Stimulated activated CD8-positive, alpha-beta memory T cell treated with anti-CD3 and anti-CD28 coated beads, Interleukin-15, amount 100 ng/mL, for 48 hours (primary cell): ENCODE measurements at regions not wholly inside any gene's neighbourhood (a gene's known extent, or its start where the extent isn't known, plus 50 kb on each side); places are given as distances from the start of the nearest gene placed in this dataset.
"Not testable (repeated sequence)": the region's sequence is repeated elsewhere in the genome, so short reads cannot be mapped to it uniquely, and the experiment has no call there.

ENCODE experiments used
- DNase-seq, 2 donors: peaks; one replicate each; pipeline ENCODE4 v3.0.0-alpha.2; 2020; ENCODE audit warnings: low read depth in 2 of 2

DNA sequence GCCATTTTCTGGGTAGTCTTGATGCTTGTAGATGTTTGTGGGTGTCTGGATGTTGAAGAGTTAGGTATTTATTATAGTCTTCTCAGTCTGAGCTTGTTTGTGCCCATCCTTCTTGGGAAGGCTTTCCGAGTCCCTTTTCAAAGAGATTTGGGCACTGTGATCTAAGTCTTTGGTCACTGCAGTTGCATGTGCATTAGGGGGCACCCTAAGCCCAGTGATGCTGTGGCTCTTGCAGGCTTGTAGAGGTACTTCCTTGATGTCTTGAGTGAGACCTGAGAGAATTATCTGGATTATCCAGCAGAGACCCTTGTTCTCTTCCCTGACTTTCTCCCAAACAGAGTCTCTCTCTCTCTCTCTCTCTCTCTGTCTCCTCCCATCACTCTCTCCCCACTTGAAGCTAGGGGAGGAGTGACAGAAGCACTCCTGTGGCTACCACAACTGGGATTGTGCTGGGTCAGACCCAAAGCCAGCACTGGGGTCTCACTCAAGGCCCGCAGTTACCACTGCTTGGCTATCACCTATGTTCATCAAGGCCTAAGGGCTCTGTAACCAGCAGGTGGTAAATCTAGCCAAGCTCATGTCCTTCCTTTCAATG, 68.5 kb downstream of the TMCO5A start:
- DNase-seq: no peak

DNA sequence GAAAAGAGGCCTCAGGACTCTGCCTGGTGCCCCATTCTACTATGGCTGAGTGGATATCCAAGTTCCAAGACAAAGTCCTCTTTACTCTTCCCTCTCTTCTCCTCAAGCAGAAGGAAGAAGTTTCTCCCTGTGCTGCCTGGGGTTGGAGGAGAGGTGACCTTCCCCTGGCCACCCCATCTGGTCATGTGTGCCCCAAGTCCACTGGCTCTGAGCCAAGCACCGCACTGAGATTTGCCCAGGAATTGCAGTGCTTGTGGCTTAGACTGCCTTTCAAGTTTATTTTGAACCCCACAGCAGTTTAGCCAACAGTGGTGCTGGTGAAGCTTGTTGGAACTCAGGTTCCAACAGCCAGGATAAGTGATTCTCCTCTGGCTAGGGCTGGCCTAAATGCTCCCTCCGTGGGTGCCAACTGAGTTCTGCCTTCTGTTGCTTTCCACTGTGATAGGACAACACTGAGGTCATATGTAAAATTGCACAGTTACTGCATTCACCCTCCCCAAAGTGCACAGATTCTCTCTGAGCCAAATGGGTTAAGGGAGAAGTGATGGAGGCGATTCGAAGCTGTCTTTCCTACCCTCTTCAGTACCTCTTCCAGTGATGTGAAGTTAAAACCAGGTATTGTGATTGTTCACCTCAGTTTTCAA, 69.9 kb downstream of the TMCO5A start:
- DNase-seq: no peak

DNA sequence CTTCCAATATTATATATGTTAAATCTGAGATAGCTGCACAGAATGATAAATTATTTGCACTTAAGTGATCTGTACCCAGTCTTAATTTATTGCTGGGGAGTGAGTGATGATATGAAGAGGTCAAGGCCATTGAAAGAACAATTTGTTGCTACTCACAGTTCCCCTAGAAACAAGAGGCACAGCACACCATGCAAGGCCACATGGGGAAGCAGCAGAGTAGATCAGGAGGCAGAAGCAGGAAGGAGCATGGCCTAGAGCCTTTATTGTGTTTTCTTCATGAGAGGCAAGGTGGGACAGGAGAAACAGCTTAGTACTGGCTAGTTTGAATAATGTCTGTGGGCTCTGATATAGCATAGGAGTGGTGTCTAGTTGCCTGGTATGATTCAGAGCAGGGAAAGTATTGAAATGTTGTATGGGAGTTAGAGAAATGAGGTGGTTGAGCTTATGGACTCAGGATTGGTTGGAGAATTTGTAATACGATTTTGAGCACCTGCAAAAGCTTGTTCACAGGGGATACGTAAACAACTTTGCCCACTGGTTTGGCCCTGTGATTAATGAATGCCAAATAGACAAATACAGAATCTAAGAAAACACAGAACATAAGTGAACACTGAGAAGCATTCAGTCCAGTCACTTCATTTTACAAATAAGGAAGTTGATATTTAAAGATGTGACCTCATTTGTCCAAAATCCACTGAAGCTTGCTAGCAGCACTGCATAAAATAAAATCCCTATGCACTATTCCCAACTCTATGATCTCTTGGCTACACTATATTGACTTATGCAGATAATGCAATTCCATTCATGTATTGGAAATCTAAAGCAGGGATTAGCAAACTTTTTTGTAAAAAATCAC, 71.7 kb downstream of the TMCO5A start:
- no peak for DNase-seq

DNA sequence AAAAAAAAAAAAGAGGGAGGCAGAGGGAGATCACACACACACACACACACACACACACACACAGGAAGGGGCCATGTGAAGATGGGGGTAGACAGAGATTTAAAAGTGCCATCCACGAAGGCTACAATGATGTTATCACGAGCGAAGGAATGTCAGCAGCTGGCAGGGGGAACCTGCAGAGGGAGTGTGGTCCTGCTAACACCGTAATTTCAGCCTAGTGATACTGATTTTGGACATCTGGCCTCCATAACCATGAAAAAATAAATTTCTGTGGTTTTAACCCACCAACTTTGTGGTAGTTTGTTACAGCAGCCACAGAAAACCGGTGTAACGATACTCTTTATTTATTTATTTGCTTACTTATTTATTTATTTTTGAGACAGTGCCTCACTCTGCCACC, 76.0 kb downstream of the TMCO5A start:
- no peak for DNase-seq

DNA sequence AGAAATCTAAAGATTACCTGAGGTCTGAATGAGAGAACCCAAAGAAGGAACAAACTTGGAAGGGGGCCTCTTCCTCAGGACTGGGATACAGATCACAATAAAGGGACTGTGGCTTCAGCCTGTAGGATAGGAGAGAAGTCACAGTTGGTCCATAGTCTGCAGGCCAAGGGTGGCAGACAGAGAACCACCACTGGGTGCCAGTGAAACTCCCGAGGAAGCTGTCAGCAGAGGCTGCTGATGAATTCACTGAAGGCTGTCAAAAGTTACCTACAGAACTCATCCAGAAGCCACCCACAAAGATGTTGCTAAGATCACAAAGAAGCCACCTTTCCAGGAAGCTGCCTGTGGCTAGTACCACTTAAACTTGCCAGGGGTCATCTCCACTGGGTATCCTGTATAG, 78.5 kb downstream of the TMCO5A start:
- DNase-seq: no peak

DNA sequence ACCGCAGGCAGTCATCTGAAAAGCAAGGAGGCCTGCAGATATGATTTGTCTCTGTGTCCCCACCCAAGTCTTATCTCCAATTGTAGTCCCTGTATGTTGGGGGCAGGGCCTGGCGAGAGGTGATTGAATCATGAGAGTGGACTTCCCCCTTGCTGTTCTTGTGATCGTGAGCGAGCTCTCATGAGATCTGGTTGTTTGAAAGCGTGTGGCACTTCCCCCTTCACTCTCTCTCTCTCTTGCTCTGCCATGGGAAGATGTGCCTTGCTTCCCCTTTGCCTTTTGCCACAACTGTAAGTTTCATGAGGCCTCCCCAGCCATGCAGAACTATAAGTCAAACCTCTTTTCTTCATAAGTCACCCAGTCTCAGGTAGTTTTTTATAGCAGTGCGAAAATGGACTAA, 83.3 kb downstream of the TMCO5A start:
- no peak for DNase-seq

DNA sequence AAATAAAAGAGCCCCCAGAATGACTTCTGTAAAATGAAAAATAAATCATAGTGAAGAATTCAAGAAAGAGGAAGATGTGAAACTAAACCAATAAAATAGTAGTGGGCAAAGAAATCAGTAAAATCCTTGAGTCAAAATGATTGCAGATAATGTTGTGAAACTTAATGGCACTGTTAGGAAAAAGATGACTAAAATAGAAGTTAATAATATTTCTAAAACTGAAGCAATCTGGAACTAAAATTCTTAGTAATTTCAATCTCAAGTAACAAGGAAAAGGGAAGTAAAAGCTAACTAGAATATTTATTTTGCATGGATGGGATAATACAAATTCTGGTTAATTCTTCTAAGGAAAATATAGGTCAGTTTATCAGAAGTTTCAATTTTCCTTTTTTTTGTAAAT, 84.6 kb downstream of the TMCO5A start:
- DNase-seq: no peak

DNA sequence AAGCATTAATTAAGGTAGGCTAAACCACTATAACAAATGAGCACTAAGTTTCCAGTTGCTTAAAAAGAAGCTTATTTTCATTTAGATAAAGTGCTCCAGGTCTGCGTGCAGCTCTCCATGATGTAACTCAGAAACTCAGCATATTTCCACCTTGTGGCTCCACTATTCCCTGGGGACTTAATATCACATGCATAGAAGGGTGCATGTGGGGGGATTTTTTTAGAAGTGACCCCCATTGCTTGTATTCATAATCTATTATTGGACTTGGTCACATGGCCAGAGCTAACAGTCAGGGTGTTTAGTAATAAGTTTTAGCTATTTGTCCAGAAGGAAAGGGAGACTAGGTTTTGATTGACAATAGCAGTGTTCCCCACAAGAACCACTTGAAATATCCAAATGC, 86.8 kb downstream of the TMCO5A start:
- no peak for DNase-seq

DNA sequence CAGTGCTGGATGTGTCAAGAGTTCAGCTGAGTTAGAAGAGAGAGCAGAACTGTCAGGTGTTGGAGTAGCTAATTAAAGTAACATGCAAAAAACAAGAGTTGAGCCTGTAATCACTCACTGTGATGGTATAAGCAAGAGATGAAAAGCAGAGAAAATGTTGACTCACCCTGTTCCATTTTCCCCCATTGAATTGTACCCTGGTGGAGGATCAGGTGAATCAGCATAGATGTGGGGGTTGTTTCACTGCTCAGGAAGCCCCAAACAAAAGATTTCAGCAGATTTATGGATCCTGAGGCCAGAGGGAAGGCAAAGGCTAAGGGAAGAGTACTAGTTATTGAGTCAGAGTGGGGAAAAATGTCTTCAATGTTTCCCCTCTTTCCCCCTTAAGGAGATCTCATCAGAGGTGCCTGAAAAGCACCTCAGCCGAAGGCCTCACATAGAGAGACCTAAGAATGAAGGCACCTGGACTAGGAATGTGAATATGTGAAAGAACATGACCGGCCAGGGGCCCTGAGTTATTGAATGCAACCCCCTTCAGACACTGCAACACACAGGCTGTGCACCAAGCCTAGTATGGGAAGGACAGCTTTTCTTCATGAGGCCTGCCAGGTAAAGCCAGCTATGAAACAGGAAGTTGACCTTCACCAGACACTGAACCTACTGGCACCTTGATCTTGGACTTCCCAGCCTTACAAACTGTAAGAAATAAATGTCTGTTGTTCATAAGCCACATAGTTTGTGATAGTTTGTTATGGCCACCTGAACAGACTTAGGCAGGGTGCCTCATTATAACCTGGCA, 90.1 kb downstream of the TMCO5A start:
- no peak for DNase-seq

DNA sequence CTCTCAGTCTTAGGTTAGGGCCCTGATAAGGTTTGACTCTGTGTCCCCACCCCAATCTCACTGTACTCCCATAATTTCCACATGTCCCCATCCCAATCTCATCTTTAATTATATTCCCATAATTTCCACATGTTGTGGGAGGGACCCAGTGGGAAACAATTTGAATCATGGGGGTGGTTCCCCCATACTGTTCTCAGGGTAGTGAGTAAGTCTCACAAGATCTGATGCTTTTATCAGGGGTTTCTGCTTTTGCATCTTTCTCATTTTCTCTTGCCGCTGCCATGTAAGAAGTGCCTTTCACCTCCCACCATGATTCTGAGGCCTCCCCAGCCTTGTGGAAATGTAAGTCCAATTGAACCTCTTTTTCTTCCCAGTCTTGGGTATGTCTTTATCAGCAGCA, 91.2 kb downstream of the TMCO5A start:
- not testable (repeated sequence) for DNase-seq

DNA sequence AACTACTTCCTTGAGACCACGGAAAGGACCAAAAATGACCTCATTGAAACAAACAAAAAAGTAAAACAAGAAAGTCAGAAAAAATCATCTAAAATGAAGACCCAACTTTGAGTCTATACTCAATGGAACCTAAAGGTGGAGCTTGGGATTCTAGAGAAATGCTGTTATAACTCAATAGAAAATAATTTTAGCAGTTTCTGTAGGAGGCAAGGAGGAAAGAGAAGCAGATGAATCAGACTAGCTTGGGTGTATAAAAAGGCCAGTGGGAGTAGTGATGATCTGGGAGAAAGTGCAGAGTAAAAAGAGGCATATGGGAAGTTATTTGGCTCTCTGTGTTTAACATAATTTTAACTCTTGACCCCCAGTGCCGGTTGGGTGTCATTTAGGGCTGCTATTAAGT, 94.4 kb downstream of the TMCO5A start:
- no peak for DNase-seq

DNA sequence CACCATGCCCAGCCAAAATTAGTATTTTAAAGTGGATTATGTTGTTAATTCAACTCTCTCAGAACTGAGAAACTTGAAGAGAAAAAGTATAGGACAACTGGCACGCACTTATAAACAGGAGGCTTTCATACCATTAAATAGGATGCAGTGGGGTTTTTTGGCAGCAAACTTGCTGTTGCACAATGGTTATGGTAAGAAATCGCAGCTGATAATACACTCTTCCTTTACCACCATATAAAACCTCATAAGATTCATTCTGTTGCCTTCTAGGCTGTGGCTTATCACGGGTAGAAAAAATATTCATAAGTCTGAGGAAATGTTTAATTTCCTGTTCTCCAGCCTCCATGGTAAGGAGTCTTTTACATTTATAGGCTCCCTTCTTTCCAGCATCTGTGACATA, 95.3 kb downstream of the TMCO5A start:
- DNase-seq: no peak

DNA sequence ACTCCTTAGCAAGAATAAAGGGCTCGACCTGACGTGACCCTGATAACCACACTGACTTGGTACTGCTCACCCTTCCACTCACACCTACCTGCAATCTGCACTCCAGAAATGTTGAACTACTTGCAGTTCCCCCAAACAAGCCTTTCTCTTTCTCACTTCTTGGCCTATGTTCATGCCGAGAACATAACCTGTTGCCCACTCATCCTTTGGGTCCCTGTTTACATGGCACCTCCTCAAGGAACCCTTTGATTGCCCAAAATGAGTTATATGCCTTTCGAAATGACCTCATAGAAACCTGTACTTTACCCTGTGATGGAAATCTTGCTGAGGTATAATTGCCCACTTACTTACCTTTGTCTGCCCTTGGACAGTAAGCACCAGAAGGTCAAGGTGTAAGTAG, 96.2 kb downstream of the TMCO5A start:
- DNase-seq: no peak

DNA sequence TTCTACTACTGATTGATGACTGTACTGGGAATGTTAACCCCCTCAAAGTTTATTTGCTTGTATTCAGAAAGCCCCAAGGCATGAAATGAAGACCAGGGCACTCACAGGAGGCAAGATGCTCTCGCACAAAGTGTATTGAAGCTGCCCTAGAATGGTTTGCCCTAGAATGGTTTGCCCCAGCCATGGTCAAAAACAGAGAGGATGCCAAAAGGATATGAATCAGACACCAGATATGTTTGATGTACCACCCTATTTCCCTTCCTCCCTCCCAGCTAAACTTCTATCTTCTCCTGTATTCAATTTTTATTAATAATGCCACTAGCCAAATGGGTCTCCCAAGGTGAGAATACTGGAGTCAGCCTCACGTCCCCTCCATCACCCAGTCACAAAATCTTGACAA, 101.3 kb downstream of the TMCO5A start:
- no peak for DNase-seq

DNA sequence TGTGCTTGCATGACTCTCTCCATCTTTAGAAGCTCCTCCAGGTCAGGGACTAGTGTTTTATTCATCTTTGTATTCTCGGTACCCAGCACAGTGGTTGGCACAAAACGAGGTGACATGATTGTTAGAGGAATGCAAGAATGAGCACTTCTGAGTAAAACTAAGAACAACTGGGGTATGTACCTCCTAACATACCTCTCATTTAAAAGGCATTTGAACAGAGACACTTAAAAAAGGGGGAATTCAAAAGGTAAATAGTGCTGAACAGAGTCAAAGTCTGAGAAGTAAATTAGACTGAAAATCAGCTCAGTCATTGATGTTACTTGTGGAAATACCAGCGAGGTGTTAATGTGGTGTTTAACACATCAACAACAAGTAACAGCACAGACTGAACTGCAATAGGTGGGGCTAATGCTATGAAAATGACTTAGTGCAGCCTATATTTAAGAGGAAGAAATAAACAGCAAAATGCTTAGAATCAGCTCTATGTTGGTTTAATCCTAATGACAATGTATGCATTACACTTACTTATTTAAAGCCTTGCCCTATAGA, 102.4 kb downstream of the TMCO5A start:
- no peak for DNase-seq

DNA sequence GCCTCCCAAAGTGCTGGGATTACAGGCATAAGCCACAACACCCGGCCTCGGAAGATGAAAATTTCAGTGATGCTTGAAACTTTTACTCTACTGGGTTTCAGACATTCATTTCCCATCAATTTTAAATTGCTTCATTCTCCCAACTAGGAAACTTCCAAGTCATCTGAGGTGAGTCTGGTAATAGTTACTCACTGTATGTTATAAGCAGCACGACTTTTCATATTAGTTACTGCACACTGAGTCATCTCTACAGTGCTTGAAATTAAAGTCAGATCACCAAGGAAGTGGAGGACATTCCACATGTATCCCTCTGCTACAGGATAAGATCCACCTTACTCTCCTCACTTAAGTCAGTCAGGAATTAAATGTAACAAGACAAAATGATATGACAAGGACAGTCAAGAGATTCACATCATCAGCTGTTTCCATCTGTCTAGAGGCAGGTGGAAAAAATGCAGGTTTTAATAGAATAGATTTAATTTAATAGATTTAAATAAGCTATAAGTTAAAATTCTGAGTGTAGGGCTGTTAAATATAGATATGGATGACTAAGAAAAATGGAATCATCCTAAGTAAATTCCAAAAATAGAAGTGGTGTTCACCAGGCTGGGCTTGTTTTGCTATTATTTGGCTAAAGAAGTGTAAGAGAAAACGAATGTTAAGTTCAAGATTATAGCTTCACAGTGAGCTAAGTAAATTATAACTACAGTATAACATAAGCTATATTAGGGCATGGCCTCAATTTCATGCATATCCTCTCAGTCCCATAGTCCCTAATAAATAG, 104.4 kb downstream of the TMCO5A start:
- no peak for DNase-seq

DNA sequence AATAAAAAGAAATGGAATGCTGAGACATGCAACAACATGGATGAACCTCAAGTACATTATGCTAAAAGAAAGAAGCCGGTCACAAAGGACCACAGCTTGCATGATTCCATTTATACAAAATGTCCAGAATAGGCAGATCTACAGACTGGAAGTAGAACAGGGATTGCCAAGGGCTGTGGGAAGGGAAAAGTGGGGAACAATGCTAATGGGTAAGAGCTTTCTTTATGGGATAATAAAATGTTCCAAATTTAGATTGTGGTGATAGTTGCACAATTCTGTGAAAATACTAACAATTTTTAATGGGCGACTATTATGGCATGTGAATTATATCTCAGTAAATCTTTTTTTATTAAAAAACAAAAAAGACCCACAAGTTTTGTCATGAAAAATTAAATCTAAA, 106.2 kb downstream of the TMCO5A start:
- no peak for DNase-seq

DNA sequence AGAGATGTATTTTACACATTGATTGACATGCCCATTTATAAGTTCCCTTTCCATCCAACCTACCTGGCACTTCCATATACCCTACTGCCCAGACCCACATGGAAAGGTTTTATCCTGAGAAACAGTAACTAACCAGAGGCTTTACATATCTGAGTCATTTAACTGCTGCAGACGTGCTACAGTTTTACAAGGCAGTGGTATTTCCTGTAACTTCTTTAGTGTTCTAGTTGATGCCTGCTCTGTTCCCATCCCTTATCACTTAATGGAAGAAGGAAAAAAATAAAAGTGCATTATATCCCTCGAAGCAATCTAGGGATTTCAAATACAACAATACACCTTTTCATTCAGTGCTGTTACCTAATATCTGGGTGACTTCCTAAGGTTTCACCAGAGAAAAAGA, 107.1 kb downstream of the TMCO5A start:
- DNase-seq: no peak

DNA sequence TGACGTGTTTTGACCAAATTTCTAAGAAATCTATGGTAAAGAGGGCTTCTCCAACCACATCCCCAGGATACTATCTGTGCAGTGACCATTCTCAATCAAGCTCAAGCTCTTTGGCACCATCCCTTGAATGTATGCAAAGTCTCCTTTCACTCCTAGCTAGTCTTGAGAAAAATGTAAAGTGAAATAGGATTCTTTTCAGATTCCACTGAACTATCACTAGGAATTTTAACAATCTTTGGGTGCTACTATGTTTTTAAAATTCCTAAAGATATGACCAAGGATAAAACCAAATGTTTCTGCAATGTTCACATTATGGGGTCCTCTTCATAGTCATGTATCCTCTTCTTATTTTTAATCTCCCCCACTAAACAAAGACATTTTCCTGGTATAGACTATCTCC, 107.8 kb downstream of the TMCO5A start:
- no peak for DNase-seq

DNA sequence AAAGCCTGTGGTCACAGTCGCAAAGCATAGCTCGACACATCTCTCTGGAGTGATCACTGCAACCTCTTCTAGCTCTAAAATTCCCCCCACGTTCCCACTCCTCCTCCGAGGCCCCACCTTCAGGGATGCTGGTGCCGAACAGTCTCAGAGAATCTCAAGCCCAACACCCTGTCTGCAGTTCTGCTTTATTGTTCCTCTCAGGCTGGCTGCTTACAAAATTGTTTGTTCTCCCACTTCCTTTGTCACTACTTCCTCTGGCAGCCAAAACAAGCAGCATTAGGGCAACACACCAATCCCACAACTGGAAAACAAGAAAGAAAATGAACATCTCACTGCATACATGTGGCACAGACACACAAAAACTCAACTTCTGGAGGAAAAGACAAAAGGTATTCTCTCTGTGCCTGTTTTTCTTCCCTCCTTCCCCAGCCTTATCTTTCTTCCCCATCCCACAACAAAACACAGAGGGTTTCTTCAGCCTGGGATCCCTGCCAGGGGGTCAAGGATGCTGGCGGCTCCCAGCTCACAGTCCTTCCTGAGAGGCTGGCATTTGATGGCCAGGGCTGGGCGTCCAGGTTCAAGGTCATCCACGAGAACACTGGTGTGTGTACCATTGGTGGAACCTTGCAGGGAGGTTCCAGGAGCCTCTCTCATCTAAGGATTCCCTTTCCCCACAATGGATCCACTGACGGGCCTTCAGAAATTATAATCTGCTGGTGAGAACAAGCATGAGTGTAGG, 108.4 kb downstream of the TMCO5A start:
- no peak for DNase-seq
